ENCODE measurements at regions not wholly inside any gene's neighbourhood (a gene's known extent, or its start where the extent isn't known, plus 50 kb on each side); places are given as distances from the start of the nearest gene placed in this dataset.

DNA sequence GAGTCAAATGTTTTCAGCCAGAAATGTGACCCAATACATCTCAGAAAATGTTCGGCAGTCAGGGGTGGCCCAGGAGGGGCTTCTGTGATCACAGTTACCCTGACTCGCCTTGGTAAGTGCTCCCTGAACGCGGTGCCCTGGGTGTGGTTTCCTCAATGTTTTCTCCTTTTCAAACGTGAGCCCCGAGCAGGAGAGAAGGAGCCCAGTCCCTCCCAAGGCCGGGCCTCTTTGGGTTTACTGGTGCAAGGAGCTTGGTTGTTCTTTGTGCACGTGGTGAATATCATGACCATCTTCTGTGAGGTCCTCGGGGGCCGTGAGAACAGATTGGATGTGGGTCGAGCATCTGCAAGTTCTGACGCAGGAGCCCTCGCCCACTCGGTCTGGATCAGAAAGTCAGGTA lies 55.8 kb upstream of the VIPR2 start:
- Mint-ChIP-seq H3K27ac (peak overlapping the region; percentile 18 to 51), H3K9me3 (no peaks in the 10 kb centered on the region), H3K4me1 (peaks cover 31 to 42% of the 10 kb centered on the region in 2 donors), H3K36me3 (no peaks in the 10 kb centered on the region), H3K27me3 (ENCODE audit: low read depth in 2 of 2) (no peaks in the 10 kb centered on the region), H3K4me3 (no peak overlapping the region)
- H3K9me3 ChIP-seq (ENCODE audit: control insufficient read depth, insufficient read depth, low read length) = no peaks in the 10 kb centered on the region
- H3K4me3 ChIP-seq (ENCODE audit: low read length) = no peak overlapping the region
- DNase-seq (no peak), ATAC-seq (no peak)
- H3K27ac ChIP-seq (ENCODE audit: low read length) = no peak overlapping the region
- WGBS (ENCODE audit: insufficient coverage) = 87% methylated on average over 14 of the region's 14 CpGs
- no peaks in the 10 kb centered on the region for H3K27me3 ChIP-seq (ENCODE audit: control insufficient read depth, insufficient read depth, low read length)
- intact Hi-C loops (cut with micrococcal nuclease) = no loop called here
- TF ChIP-seq, protein P1, sequence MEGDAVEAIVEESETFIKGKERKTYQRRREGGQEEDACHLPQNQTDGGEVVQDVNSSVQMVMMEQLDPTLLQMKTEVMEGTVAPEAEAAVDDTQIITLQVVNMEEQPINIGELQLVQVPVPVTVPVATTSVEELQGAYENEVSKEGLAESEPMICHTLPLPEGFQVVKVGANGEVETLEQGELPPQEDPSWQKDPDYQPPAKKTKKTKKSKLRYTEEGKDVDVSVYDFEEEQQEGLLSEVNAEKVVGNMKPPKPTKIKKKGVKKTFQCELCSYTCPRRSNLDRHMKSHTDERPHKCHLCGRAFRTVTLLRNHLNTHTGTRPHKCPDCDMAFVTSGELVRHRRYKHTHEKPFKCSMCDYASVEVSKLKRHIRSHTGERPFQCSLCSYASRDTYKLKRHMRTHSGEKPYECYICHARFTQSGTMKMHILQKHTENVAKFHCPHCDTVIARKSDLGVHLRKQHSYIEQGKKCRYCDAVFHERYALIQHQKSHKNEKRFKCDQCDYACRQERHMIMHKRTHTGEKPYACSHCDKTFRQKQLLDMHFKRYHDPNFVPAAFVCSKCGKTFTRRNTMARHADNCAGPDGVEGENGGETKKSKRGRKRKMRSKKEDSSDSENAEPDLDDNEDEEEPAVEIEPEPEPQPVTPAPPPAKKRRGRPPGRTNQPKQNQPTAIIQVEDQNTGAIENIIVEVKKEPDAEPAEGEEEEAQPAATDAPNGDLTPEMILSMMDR (IDR thresholded peaks at IDR 0.05) = no peak
- no peaks in the 10 kb centered on the region for H3K36me3 ChIP-seq (ENCODE audit: control insufficient read depth, insufficient read depth, low read length)
- H3K4me1 ChIP-seq (ENCODE audit: control insufficient read depth, insufficient read depth, low read length) = peaks cover 52% of the 10 kb centered on the region

DNA sequence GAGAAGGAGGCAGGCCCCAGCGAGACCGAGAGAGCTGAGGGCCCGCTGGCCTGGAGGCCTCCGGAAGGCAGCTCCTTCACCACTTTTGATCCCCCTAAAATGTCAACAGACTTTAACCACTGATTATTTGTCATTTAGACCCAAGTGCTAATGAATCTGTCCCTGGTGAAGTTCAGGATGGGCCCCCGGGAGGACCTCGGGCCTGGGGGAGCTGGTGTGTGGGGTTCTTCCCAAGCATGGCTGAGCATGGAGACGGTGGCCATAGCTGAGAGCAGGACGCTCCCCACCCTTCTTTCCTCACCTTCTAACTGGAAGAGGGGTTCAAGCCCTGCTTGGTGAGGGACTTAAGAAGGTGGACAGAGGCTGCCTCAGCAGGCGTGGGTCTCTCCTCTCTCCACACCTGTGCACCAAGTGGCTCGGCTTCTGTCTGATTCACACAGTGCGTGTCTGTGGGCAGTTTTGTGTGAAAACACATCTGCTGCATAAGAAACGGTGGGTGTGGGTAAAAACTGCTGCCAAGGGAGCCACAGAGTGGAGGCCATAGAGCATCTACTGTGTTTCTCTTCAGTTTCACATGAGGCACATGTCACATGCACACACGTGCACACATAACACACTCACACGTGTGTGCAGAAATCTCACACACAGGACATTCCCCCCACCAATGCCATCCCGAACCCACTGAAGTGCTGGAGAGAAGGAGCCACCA lies 53.5 kb upstream of the VIPR2 start:
- peak; percentile 67 to 78 (median 77) for ATAC-seq
- intact Hi-C loops (cut with micrococcal nuclease) = loop anchor here (5.0 kb wide), 3 partner anchors 49 to 381 kb away; no protein-coding TSS in a partner anchor
- Mint-ChIP-seq H3K4me1 (peaks cover 53 to 63% of the 10 kb centered on the region in 2 donors), H3K9me3 (no peaks in the 10 kb centered on the region), H3K36me3 (peaks cover 10% of the 10 kb centered on the region), H3K4me3 (peak overlapping the region; percentile 91), H3K27me3 (ENCODE audit: low read depth in 2 of 2) (no peaks in the 10 kb centered on the region), H3K27ac (peak overlapping the region; percentile 96 to 100)
- H3K27me3 ChIP-seq (ENCODE audit: control insufficient read depth, insufficient read depth, low read length) = no peaks in the 10 kb centered on the region
- H3K9me3 ChIP-seq (ENCODE audit: control insufficient read depth, insufficient read depth, low read length) = no peaks in the 10 kb centered on the region
- H3K4me3 ChIP-seq (ENCODE audit: low read length) = peak overlapping the region; percentile 2
- H3K4me1 ChIP-seq (ENCODE audit: control insufficient read depth, insufficient read depth, low read length) = peaks cover 73% of the 10 kb centered on the region
- 39% methylated on average over 13 of the region's 15 CpGs for WGBS (ENCODE audit: insufficient coverage)
- peak; percentile 54 to 60 for DNase-seq
- H3K27ac ChIP-seq (ENCODE audit: low read length) = peak overlapping the region; percentile 82
- no peaks in the 10 kb centered on the region for H3K36me3 ChIP-seq (ENCODE audit: control insufficient read depth, insufficient read depth, low read length)
- TF ChIP-seq, protein P1 (IDR thresholded peaks at IDR 0.05) = no peak

DNA sequence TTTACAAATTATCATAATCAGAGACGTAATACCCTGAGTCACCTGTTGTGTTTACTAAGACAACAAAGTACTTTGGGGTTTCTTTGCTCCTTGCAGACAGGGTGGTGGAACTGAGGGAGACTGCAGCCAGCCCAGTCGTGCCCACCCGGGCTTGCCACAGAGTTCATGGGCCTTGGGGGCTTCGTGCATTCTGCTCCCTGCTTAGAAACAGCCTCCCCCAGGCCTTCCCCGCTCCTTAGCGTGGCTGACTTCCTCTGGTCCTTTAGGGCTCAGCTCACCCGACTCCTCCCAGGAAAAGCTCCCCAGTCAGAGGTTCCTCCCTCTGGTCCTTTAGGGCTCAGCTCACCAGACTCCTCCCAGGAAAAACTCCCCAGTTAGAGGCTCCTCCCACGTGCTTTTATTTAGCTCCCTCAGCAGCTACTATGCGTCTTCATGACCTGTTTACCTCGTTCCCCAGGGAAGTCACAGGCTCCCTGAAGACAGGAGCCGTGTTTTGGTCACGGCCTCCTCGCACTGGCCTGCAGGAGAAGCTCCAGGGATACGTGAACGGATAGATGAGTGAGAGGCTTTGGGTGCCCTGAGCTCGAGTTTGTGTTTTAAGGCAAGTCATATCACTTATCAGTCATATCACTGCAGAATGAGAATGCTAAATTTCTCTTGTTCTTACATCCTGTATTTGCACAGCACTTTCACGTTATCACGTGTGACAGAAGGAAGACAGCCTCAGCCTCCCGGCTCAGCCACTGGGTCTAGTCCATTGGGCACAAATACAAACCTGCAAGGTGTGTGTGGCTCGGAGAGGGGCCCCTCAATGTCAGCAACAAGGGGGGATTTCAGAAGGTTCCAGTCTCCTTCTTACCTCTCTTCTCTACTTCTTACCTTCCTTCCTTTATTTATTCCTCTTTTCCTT lies 52.7 kb upstream of the VIPR2 start:
- DNase-seq (peak in 1 of 2 donors; percentile 68), ATAC-seq (peak; percentile 24 to 69 (median 35))
- Mint-ChIP-seq H3K4me3 (peak overlapping the region; percentile 91), H3K36me3 (peaks cover 12% of the 10 kb centered on the region), H3K27me3 (ENCODE audit: low read depth in 2 of 2) (no peaks in the 10 kb centered on the region), H3K27ac (peak overlapping the region; percentile 96 to 100), H3K9me3 (no peaks in the 10 kb centered on the region), H3K4me1 (peaks cover 59 to 69% of the 10 kb centered on the region in 2 donors)
- intact Hi-C loops (cut with micrococcal nuclease) = loop anchor here (1.0 to 5.0 kb wide), 4 partner anchors 12 to 380 kb away; no protein-coding TSS in a partner anchor
- 5% methylated on average over 20 of the region's 20 CpGs for WGBS (ENCODE audit: insufficient coverage)
- peaks cover 81% of the 10 kb centered on the region for H3K4me1 ChIP-seq (ENCODE audit: control insufficient read depth, insufficient read depth, low read length)
- H3K9me3 ChIP-seq (ENCODE audit: control insufficient read depth, insufficient read depth, low read length) = no peaks in the 10 kb centered on the region
- peak overlapping the region; percentile 2 for H3K4me3 ChIP-seq (ENCODE audit: low read length)
- peak overlapping the region; percentile 82 for H3K27ac ChIP-seq (ENCODE audit: low read length)
- no peaks in the 10 kb centered on the region for H3K27me3 ChIP-seq (ENCODE audit: control insufficient read depth, insufficient read depth, low read length)
- H3K36me3 ChIP-seq (ENCODE audit: control insufficient read depth, insufficient read depth, low read length) = no peaks in the 10 kb centered on the region
- TF ChIP-seq, protein P1 (IDR thresholded peaks at IDR 0.05) = no peak
